ENCODE measurements at regions not wholly inside any gene's neighbourhood (a gene's known extent, or its start where the extent isn't known, plus 50 kb on each side); places are given as distances from the start of the nearest gene placed in this dataset.

- TF ChIP-seq CTCF (IDR thresholded peaks at IDR 0.05) (no peak), EP300 (IDR thresholded peaks at IDR 0.05) (no peak)
Observed at GRCh38 chr4:136634121-136634520, 898.2 kb downstream of the PCDH18 start.

Measured in stomach (tissue), 4 donors.